GM12872 (cell line): ENCODE measurements at regions not wholly inside any gene's neighbourhood (a gene's known extent, or its start where the extent isn't known, plus 50 kb on each side); places are given as distances from the start of the nearest gene placed in this dataset.

ENCODE experiments used
- TF ChIP-seq, protein P1 (sequence below): IDR thresholded peaks from 3 replicates; pipeline ENCODE4 v1.5.1; 2011; ENCODE audit warnings: low read depth, mild to moderate bottlenecking, low read length, moderate library complexity; ENCODE audit not compliant: insufficient read depth

DNA sequence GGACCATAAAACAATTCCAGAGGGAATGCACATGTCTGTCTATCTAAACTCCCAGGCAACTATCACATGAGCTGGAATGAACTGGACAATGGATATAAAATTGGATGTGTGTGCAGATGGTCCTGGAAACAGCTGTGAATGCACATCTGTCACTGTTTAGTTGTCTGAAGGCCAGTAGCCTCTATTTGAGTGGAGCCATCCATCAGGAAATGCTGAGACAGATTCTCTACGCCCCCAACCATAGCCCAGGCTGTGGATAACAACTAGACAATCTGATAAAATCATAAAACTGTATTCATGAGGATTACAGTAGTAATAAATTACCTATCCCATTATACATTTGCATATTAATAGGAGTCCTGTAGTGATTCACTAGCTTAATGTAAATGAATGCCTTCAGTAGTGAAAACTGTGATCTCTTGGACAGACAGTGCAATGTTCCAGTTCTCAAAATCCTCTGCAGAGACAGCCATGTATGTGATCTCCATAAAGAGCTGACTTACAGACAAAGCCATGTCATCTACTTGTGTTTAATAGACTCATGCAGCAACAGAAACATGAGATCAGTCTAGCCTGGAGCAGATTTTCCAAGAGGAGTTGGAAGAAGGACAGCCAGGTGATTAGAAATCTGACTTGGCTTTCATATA, 907.6 kb downstream of the KCNMA1 start:
- TF ChIP-seq, protein P1, sequence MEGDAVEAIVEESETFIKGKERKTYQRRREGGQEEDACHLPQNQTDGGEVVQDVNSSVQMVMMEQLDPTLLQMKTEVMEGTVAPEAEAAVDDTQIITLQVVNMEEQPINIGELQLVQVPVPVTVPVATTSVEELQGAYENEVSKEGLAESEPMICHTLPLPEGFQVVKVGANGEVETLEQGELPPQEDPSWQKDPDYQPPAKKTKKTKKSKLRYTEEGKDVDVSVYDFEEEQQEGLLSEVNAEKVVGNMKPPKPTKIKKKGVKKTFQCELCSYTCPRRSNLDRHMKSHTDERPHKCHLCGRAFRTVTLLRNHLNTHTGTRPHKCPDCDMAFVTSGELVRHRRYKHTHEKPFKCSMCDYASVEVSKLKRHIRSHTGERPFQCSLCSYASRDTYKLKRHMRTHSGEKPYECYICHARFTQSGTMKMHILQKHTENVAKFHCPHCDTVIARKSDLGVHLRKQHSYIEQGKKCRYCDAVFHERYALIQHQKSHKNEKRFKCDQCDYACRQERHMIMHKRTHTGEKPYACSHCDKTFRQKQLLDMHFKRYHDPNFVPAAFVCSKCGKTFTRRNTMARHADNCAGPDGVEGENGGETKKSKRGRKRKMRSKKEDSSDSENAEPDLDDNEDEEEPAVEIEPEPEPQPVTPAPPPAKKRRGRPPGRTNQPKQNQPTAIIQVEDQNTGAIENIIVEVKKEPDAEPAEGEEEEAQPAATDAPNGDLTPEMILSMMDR: no peak

DNA sequence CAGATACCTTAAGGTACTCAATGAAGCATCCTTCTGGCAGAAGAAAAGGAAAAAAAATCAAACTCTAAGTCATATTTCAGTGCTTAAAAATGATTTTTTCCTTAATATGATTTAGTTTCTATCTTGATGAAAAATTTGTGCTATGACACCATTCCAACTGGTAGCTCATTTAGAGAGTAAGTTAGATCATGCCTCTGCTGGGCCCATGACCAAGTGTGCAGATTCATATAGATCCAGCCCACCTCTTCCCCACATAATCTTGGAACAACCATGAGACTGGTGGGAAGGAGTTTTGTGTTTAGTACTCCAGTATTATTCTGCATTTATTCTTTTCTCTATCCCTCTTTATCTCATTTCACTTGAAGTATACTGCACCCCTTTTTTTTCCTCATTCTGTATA, 908.3 kb downstream of the KCNMA1 start:
- TF ChIP-seq, protein P1: no peak

DNA sequence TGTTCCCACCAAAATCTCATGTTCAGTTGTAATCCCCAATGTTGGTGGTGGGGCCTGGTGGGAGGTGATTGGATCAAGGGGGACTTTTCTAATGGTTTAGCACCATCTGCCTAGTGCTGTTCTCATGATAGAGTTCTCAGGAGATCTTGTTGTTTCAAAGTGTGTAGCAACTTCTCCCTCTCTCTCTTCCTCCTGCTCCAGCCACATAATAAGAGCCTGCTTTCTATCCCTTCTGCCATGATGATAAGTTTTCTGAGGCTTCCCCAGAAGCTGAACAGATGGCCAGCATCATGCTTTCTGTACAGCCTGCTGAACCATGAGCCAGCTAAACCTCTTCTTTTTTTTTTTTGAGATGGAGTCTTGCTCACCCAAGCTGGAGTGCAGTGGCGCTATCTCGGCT, 910.6 kb downstream of the KCNMA1 start:
- TF ChIP-seq, protein P1: no peak

DNA sequence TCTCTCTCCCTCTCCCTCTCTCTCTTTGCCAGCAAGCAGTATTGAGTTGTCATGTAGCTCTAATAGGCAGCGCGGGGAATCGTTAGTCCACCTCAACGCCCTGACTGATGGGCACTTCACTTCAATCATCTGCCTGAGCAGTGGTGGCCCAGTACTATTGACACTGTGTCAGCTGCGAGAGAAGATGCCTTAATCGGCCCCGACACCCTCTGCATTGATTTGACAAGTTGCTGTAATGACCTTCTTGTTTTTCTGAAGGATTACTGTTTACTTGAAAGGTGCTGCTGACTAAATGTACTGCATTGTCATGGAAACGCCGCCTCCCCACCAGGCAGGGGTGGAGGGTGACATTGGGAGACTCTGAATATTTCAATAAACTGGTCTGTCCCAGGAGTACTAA, 913.8 kb downstream of the KCNMA1 start:
- TF ChIP-seq, protein P1: no peak

DNA sequence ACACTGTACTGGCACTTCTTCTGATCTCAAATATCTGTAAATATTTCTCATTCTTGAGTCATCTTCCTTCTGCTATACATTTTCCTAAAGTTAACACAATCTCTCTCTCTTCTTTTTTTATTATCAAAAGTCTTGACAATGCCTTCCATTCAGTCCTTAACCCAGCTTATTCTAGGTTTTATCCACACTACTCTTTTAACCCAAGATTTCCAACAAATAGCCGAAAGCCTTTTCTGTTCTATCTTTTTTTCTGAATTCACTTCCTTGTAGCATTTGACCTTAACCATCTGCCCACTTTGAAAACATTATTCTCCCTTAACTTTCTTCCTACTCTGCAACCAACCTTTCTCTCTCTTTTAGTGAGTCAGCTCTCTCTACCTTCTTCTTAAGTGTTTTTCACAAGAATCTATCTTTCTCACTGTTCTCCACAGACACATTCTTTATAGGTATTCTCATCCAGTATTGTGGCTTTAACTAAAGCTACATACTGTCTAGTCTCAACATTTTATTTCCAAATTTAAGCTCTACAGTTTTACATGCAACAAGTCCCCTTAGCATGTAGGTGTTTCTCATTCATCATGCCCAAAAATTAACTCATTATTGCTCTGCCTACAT, 915.6 kb downstream of the KCNMA1 start:
- TF ChIP-seq, protein P1: no peak

DNA sequence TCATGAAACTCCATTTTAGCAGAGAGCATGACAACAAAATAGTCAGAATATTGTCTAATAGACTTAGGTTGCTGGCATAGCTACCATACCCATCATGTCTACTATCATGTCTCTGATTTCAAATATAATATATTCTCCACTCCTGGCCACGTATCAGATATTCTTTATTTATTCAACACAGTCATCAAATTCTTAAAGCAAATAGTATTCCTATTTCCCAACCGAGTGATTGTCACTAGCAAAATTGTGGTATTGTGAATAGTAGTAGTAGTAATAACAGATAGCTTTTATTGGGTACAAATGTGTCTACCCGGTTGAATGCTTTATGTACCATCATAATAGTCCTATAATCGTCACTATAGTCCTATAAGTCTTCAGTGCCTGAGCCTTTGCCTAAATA, 918.6 kb downstream of the KCNMA1 start:
- TF ChIP-seq, protein P1: no peak

DNA sequence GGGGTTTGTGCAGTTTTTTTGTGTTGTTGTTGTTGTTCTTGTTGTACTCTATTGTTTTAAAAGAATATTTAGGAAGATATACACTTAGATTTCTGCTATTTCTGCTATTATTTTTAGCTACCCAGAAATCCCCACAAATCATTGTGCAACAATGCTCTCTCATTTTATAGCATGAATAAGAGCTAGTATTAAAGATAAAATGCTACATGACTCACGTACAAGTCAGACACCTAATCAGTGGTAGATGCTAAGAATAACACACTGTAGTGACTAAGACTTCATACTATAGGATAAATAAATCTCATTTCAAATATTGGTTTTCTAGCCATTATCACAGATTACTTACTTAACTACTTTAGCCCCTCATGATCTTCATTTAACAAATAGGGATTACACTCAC, 920.5 kb downstream of the KCNMA1 start:
- TF ChIP-seq, protein P1: no peak
